Esophagus squamous epithelium (tissue), 5 donors: ENCODE measurements at regions not wholly inside any gene's neighbourhood (a gene's known extent, or its start where the extent isn't known, plus 50 kb on each side); places are given as distances from the start of the nearest gene placed in this dataset.

ENCODE experiments used
- DNase-seq: peaks from one replicate; lab custom pipeline; 2025; lab: John Stamatoyannopoulos, UW
- H3K27ac ChIP-seq, 4 donors: fragments of 200-600 bp; sonication (generic); one replicate each; pipeline ENCODE4 v1.5.1; 2016 to 2019; ENCODE audit warnings: mild to moderate bottlenecking in 1 of 4
- H3K27me3 ChIP-seq, 4 donors: fragments of 200-600 bp; sonication (generic); 1 replicate in 3 of 4; 2 replicates in 1 of 4; pipeline versions ENCODE4 v1.5.1 to v1.6.0; 2017 to 2021; ENCODE audit warnings: antibody characterized with exemption in 1 of 4
- H3K36me3 ChIP-seq, 3 donors: fragments of 200-600 bp; sonication (generic); one replicate each; pipeline ENCODE4 v1.5.1; 2016 to 2019
- H3K4me1 ChIP-seq, 3 donors: fragments of 200-600 bp; sonication (generic); one replicate each; pipeline ENCODE4 v1.5.1; 2017 to 2019
- H3K4me3 ChIP-seq, 4 donors: fragments of 200-600 bp; sonication (generic); 1 replicate in 3 of 4; 2 replicates in 1 of 4; pipeline ENCODE4 v1.5.1; 2016 to 2019; ENCODE audit warnings: mild to moderate bottlenecking in 2 of 4, moderate library complexity in 1 of 4
- H3K9me3 ChIP-seq, 3 donors: fragments of 200-600 bp; sonication (generic); one replicate each; pipeline ENCODE4 v1.5.1; 2016 to 2019
- POLR2A ChIP-seq, 4 donors: fragments of 450-650 bp; IDR thresholded peaks; one replicate each; pipeline ENCODE4 v1.6.1; 2017; ENCODE audit warnings: antibody characterized with exemption in 4 of 4, mild to moderate bottlenecking in 4 of 4, moderate library complexity in 3 of 4
- WGBS, 2 donors: methylation state at CpG; one replicate each; pipeline ENCODE4 v1.1.5; 2018; 5-methylcytosine and 5-hydroxymethylcytosine counted together
- intact Hi-C: fragments of 100-400 bp; cut with DNase I; formaldehyde crosslinking; loops from one replicate; pipeline ENCODE4 v1.15.0; 2022
- TF ChIP-seq, protein P1 (sequence below), 6 experiments: fragments of 450-650 bp in 4 of 6; fragments of 200-600 bp in 2 of 6; sonication (generic) in 2 of 6; IDR thresholded peaks; one replicate each; pipeline ENCODE4 v1.5.1; 2016 to 2019; ENCODE audit warnings: antibody characterized with exemption in 6 of 6, mild to moderate bottlenecking in 4 of 6, moderate library complexity in 4 of 6
- donor health status: DM: yes; HTN: yes; CAD: no.

- 83% methylated on average over 2 to 4 of the region's 4 CpGs for WGBS, 2 donors
- no peak for DNase-seq
- Histone ChIP-seq H3K4me1 (no peaks in the 10 kb centered on the region), H3K4me3 (no peak overlapping the region), H3K36me3 (no peaks in the 10 kb centered on the region), H3K27ac (no peak overlapping the region), H3K27me3 (no peaks in the 10 kb centered on the region), H3K9me3 (no peaks in the 10 kb centered on the region)
- TF ChIP-seq, protein P1, sequence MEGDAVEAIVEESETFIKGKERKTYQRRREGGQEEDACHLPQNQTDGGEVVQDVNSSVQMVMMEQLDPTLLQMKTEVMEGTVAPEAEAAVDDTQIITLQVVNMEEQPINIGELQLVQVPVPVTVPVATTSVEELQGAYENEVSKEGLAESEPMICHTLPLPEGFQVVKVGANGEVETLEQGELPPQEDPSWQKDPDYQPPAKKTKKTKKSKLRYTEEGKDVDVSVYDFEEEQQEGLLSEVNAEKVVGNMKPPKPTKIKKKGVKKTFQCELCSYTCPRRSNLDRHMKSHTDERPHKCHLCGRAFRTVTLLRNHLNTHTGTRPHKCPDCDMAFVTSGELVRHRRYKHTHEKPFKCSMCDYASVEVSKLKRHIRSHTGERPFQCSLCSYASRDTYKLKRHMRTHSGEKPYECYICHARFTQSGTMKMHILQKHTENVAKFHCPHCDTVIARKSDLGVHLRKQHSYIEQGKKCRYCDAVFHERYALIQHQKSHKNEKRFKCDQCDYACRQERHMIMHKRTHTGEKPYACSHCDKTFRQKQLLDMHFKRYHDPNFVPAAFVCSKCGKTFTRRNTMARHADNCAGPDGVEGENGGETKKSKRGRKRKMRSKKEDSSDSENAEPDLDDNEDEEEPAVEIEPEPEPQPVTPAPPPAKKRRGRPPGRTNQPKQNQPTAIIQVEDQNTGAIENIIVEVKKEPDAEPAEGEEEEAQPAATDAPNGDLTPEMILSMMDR (IDR thresholded peaks at IDR 0.05), result no peak
- TF ChIP-seq POLR2A (IDR thresholded peaks at IDR 0.05), result no peak
- intact Hi-C loops, result no loop called here
These were observed 79.4 kb upstream of the CNTN3 start for GRCh38 chr3:74693696-74694393.

DNA sequence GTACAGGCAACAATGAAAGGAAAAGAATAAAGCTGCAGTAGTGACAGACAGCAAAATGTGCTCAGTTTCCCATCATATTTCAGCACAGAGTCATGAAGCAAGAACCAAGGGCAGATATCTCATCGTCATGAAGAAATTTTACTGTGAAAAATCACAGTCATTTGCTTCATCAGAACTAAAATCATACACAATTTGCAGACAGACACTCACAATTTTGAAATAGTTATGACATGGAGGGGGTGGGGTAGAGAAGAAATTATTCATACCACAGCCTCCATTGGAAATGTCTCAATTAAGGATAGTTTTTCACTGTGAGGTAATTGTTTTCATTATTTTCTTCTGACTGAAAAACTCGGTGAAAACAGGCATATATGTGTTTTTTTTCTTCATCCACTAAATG lies 78.8 kb upstream of the CNTN3 start:
- Histone ChIP-seq H3K27me3 (no peaks in the 10 kb centered on the region), H3K27ac (no peak overlapping the region), H3K4me3 (no peak overlapping the region), H3K4me1 (no peaks in the 10 kb centered on the region), H3K36me3 (no peaks in the 10 kb centered on the region), H3K9me3 (no peaks in the 10 kb centered on the region)
- 40 to 66% methylated on average over 2 of the region's 2 CpGs for WGBS, 2 donors
- DNase-seq, result no peak
- TF ChIP-seq, protein P1 (IDR thresholded peaks at IDR 0.05), result no peak
- TF ChIP-seq POLR2A (IDR thresholded peaks at IDR 0.05), result no peak
- intact Hi-C loops, result no loop called here

GRCh38 chr3:74691946-74692345 lies 77.5 kb upstream of the CNTN3 start:
- Histone ChIP-seq H3K27me3 (no peaks in the 10 kb centered on the region), H3K4me1 (no peaks in the 10 kb centered on the region), H3K9me3 (peaks cover 0 to 5% (median 0%) of the 10 kb centered on the region in 3 donors), H3K27ac (no peak overlapping the region), H3K4me3 (no peak overlapping the region), H3K36me3 (no peaks in the 10 kb centered on the region)
- WGBS, 2 donors, result 63 to 70% methylated on average over 7 of the region's 7 CpGs
- DNase-seq, result no peak
- intact Hi-C loops, result no loop called here
- TF ChIP-seq, protein P1 (IDR thresholded peaks at IDR 0.05), result no peak
- no peak for TF ChIP-seq POLR2A (IDR thresholded peaks at IDR 0.05)

DNA sequence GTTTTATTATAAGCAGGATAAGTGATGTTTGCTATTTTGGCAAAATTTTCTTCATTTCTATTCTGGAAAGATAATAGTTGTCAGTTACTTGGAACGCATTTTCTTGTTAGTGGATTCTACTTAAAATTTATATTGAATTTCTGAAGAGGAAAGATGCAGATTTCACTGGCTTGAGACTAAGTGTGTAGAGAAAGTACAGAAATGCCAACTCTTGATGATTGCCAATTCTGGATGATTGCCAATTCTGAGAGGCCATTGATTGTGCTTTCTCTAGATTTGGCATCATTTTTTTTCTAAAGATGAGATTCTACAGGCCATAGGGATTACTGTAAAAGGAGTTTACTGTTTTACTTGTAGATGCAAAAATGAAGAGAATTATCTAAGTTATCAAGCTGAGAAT lies 58.9 kb upstream of the CNTN3 start:
- 92 to 94% methylated on average over 1 of the region's 1 CpG for whole genome bisulfite sequencing, 2 donors
- Histone ChIP-seq H3K36me3 (no peaks in the 10 kb centered on the region), H3K9me3 (peaks cover 0 to 1% (median 0%) of the 10 kb centered on the region in 3 donors), H3K4me1 (no peaks in the 10 kb centered on the region), H3K27me3 (no peaks in the 10 kb centered on the region), H3K4me3 (no peak overlapping the region), H3K27ac (no peak overlapping the region)
- TF ChIP-seq POLR2A (IDR thresholded peaks at IDR 0.05), result no peak
- TF ChIP-seq, protein P1 (IDR thresholded peaks at IDR 0.05), result no peak
- intact Hi-C loops, result no loop called here
- no peak for DNase-seq

- Histone ChIP-seq H3K9me3 (peaks cover 0 to 11% (median 0%) of the 10 kb centered on the region in 3 donors), H3K27me3 (no peaks in the 10 kb centered on the region), H3K4me1 (no peaks in the 10 kb centered on the region), H3K36me3 (no peaks in the 10 kb centered on the region), H3K4me3 (no peak overlapping the region), H3K27ac (no peak overlapping the region)
- DNase-seq, result no peak
- TF ChIP-seq, protein P1 (IDR thresholded peaks at IDR 0.05), result no peak
- no peak for TF ChIP-seq POLR2A (IDR thresholded peaks at IDR 0.05)
- intact Hi-C loops, result no loop called here
- WGBS, 2 donors, result 54 to 58% methylated on average over 3 of the region's 3 CpGs
These were observed 50.1 kb upstream of the CNTN3 start for GRCh38 chr3:74664606-74665005.
